Peyer's patch (tissue), 4 donors: ENCODE measurements at regions not wholly inside any gene's neighbourhood (a gene's known extent, or its start where the extent isn't known, plus 50 kb on each side); places are given as distances from the start of the nearest gene placed in this dataset.

Experiments used
- POLR2A ChIP-seq, 2 donors: fragments of 450-650 bp; IDR thresholded peaks; one replicate each; pipeline ENCODE4 v1.5.1; 2017; ENCODE audit warnings: antibody characterized with exemption in 2 of 2, mild to moderate bottlenecking in 2 of 2, moderate library complexity in 2 of 2
- TF ChIP-seq, protein P1 (sequence below), 6 experiments: fragments of 450-650 bp in 4 of 6; fragments of 200-600 bp in 2 of 6; sonication (generic) in 1 of 6; IDR thresholded peaks; one replicate each; pipeline ENCODE4 v1.5.1; 2017 to 2019; ENCODE audit warnings: antibody characterized with exemption in 6 of 6, mild to moderate bottlenecking in 3 of 6, moderate library complexity in 1 of 6

DNA sequence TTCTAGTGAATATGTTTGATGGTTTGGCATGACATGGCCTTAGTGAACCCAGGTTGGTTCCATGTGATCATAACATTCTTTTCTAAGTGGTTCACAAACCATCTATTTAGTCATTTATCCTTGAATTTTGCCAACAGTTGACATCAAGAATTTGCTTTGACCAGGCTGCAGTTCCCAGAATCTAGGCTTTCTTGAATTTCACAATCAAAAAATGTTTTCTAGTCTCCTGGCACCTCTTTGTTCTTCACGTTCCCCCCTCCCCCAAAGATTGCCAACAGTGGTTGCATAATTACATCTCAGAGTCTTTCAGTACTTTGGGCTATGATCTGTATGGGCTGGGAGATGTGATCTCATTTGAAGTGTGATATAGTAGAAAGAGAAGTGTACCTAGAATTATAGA is 124.0 kb downstream of the GATA6 start:
- TF ChIP-seq, protein P1, sequence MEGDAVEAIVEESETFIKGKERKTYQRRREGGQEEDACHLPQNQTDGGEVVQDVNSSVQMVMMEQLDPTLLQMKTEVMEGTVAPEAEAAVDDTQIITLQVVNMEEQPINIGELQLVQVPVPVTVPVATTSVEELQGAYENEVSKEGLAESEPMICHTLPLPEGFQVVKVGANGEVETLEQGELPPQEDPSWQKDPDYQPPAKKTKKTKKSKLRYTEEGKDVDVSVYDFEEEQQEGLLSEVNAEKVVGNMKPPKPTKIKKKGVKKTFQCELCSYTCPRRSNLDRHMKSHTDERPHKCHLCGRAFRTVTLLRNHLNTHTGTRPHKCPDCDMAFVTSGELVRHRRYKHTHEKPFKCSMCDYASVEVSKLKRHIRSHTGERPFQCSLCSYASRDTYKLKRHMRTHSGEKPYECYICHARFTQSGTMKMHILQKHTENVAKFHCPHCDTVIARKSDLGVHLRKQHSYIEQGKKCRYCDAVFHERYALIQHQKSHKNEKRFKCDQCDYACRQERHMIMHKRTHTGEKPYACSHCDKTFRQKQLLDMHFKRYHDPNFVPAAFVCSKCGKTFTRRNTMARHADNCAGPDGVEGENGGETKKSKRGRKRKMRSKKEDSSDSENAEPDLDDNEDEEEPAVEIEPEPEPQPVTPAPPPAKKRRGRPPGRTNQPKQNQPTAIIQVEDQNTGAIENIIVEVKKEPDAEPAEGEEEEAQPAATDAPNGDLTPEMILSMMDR (IDR thresholded peaks at IDR 0.05): no peak
- TF ChIP-seq POLR2A (IDR thresholded peaks at IDR 0.05): no peak
